NT2/D1 (cell line): ENCODE measurements at regions not wholly inside any gene's neighbourhood (a gene's known extent, or its start where the extent isn't known, plus 50 kb on each side); places are given as distances from the start of the nearest gene placed in this dataset.

Experiments
- DNase-seq: peaks from one replicate; pipeline ENCODE4 v3.0.0-alpha.2; 2011; ENCODE audit warnings: low read depth, low spot score
- H3K27me3 ChIP-seq: 2 replicates; pipeline ENCODE4 v1.6.0; 2011; ENCODE audit warnings: mild to moderate bottlenecking; ENCODE audit not compliant: insufficient read length, insufficient read depth
- H3K36me3 ChIP-seq: 2 replicates; pipeline ENCODE4 v1.6.1; 2011; ENCODE audit warnings: mild to moderate bottlenecking, low read length, mixed read lengths; ENCODE audit not compliant: insufficient read depth, insufficient read length
- H3K4me1 ChIP-seq: 2 replicates; pipeline ENCODE4 v1.5.1; 2011; ENCODE audit not compliant: insufficient read depth, insufficient read length
- H3K4me3 ChIP-seq: 2 replicates; pipeline ENCODE4 v1.5.1; 2011; ENCODE audit warnings: low read depth; ENCODE audit not compliant: insufficient read length
- H3K9ac ChIP-seq: 2 replicates; pipeline ENCODE4 v1.6.0; 2011; ENCODE audit warnings: low read depth; ENCODE audit not compliant: insufficient read length
- H3K9me3 ChIP-seq: 2 replicates; pipeline ENCODE4 v1.5.1; 2011; ENCODE audit warnings: mild to moderate bottlenecking, low read length; ENCODE audit not compliant: insufficient read depth
- SUZ12 ChIP-seq: IDR thresholded peaks from 2 replicates; pipeline ENCODE4 v1.6.1; 2011; ENCODE audit not compliant: insufficient read length, insufficient read depth; ENCODE audit errors: extremely low read depth
- YY1 ChIP-seq: IDR thresholded peaks from 2 replicates; pipeline ENCODE4 v1.6.1; 2011; ENCODE audit not compliant: insufficient read length, insufficient read depth
- ZNF274 ChIP-seq: IDR thresholded peaks from 2 replicates; pipeline ENCODE4 v1.6.1; 2011; ENCODE audit warnings: mild to moderate bottlenecking, low read depth, low read length

DNA sequence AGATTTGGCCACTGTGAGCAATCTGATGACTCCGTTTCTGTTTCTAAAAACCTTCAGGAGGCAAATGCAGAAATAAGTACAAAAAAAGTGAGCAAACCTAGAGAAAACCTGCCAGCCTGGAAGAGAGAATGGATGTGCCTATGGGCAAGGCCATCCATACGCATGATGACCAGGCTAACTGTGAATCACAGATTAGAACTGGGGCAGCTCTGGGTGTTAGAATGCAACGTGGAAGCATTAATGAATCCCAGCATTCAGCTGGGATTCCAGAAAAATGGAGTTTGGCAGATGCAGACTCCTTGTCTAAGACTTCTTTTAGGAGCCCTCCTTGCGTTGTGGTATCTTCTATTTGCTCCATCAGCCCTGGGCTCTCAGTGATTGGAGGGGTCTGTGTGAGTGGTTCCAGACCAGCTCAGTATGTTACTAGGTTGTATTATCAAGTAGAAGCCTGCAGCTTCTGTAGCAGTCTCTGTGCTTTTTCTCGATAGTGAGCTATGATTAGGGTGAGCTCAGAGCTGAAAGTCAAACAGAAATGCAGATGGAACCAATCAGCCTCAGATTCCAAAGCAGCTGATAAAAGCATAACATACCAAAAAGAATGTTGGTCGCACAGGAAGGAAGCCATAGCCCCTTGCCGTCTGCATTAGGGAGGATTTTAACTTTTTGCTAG is 154.0 kb downstream of the PSMG1 start:
- no peak for DNase-seq
- no peaks in the 10 kb centered on the region for H3K36me3 ChIP-seq
- H3K9ac ChIP-seq = no peak overlapping the region
- peaks cover 12% of the 10 kb centered on the region for H3K9me3 ChIP-seq
- TF ChIP-seq SUZ12 = no peak
- no peak for TF ChIP-seq ZNF274
- no peak for TF ChIP-seq YY1
- H3K4me3 ChIP-seq = no peak overlapping the region
- H3K4me1 ChIP-seq = peaks cover 10% of the 10 kb centered on the region
- no peaks in the 10 kb centered on the region for H3K27me3 ChIP-seq

DNA sequence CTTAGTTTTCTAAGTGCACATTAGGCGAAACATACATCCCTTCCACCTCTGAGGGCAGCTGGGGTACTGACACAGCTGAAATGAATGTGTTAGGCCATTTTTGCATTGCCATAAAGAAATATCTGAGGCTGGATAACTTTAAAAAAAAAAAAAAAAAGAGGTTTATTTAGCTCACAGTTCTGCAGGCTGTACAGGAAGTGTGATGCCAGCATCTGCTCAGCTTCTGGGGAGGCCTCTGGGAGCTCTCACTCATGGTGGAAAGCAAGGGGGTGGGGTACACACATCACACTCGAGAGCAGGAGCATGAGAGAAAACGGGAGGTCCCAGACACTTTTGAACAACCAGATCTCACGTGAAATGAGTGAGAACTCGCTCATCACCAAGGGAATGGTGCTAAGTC is 158.1 kb downstream of the PSMG1 start:
- no peaks in the 10 kb centered on the region for H3K27me3 ChIP-seq
- peaks cover 13% of the 10 kb centered on the region for H3K4me1 ChIP-seq
- TF ChIP-seq SUZ12 = no peak
- no peak for TF ChIP-seq ZNF274
- TF ChIP-seq YY1 = no peak
- no peak overlapping the region for H3K4me3 ChIP-seq
- peaks cover 12% of the 10 kb centered on the region for H3K9me3 ChIP-seq
- no peaks in the 10 kb centered on the region for H3K36me3 ChIP-seq
- no peak overlapping the region for H3K9ac ChIP-seq
- DNase-seq = no peak

GRCh38 chr21:39024538-39024937 is 158.7 kb downstream of the PSMG1 start:
- DNase-seq = no peak
- peaks cover 12% of the 10 kb centered on the region for H3K9me3 ChIP-seq
- H3K9ac ChIP-seq = no peak overlapping the region
- H3K4me3 ChIP-seq = no peak overlapping the region
- H3K4me1 ChIP-seq = peaks cover 12% of the 10 kb centered on the region
- H3K27me3 ChIP-seq = no peaks in the 10 kb centered on the region
- H3K36me3 ChIP-seq = no peaks in the 10 kb centered on the region
- TF ChIP-seq YY1 (no peak), SUZ12 (no peak), ZNF274 (no peak)

DNA sequence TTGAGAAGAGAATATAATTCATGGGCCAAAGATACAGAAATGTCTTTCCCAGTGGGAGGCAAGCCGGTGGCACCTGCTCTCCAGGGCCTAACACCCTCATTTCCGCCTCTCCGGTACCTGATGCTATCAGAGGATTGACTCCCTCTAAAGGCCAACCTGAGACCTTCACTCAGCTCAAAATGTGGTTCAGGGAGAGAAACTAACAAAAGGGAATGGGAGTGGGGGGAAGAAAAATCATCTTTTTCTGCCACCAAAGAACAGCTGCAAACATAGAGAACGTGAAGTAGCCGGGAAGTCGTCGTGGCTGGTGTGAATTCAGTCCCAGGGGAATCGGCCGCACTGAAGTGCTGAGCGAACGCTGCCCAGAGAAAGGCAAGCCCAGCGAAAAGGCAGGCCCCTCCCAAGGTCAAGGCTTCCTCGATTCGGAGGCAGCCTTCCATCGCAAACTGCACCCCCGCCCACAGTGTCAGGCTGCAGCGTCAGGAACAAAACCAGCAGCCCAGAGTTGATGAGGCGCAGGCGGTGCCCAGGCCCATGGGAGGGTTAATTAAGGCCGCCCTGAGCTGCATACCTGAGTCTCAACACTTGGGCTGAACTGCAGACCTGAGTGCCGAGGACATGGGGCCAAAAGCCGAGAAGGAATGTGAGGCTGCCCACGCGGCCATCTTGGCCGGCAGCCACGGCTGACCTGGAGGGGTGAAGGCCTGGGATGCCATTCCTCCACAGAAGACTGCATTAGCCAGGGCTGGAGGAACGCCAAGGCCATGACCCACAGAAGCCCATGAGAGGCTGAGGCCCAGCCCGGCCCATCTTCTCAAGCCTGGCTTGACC is 160.2 kb downstream of the PSMG1 start:
- Histone ChIP-seq H3K4me3 (no peak overlapping the region), H3K4me1 (peaks cover 12% of the 10 kb centered on the region), H3K9me3 (peaks cover 9% of the 10 kb centered on the region), H3K36me3 (no peaks in the 10 kb centered on the region), H3K27me3 (no peaks in the 10 kb centered on the region), H3K9ac (peak overlapping the region; percentile 11)
- DNase-seq = no peak
- TF ChIP-seq SUZ12 (no peak), YY1 (no peak), ZNF274 (no peak)

- Histone ChIP-seq H3K27me3 (no peaks in the 10 kb centered on the region), H3K36me3 (no peaks in the 10 kb centered on the region), H3K9ac (no peak overlapping the region), H3K9me3 (peaks cover 3% of the 10 kb centered on the region), H3K4me1 (peaks cover 12% of the 10 kb centered on the region), H3K4me3 (no peak overlapping the region)
- DNase-seq = no peak
- TF ChIP-seq ZNF274 = no peak
- no peak for TF ChIP-seq SUZ12
- no peak for TF ChIP-seq YY1
Observed at GRCh38 chr21:39022466-39022862, 160.8 kb downstream of the PSMG1 start.

- TF ChIP-seq SUZ12 (no peak), ZNF274 (no peak), YY1 (no peak)
- Histone ChIP-seq H3K36me3 (no peaks in the 10 kb centered on the region), H3K4me1 (peaks cover 12% of the 10 kb centered on the region), H3K4me3 (no peak overlapping the region), H3K27me3 (no peaks in the 10 kb centered on the region), H3K9ac (no peak overlapping the region), H3K9me3 (no peaks in the 10 kb centered on the region; the same call in none of the 2 replicates)
- DNase-seq = no peak
Observed at GRCh38 chr21:39022035-39022434, 161.2 kb downstream of the PSMG1 start.

- peaks cover 12% of the 10 kb centered on the region for H3K4me1 ChIP-seq
- H3K36me3 ChIP-seq = no peaks in the 10 kb centered on the region
- no peak overlapping the region for H3K9ac ChIP-seq
- TF ChIP-seq YY1 (no peak), SUZ12 (no peak)
- DNase-seq = no peak
- H3K4me3 ChIP-seq = no peak overlapping the region
- H3K9me3 ChIP-seq = no peaks in the 10 kb centered on the region; the same call in 1 of the 2 replicates
- H3K27me3 ChIP-seq = no peaks in the 10 kb centered on the region
Observed at GRCh38 chr21:39021478-39021832, 161.8 kb downstream of the PSMG1 start.
